AG09309 (cell line): ENCODE measurements at regions not wholly inside any gene's neighbourhood (a gene's known extent, or its start where the extent isn't known, plus 50 kb on each side); places are given as distances from the start of the nearest gene placed in this dataset.

Experiments used
- DNase-seq: peaks from one replicate; pipeline ENCODE4 v3.0.0-alpha.2; 2010; ENCODE audit warnings: low read depth
- H3K4me3 ChIP-seq: 2 replicates; pipeline ENCODE4 v1.5.1; 2011; ENCODE audit warnings: mild to moderate bottlenecking, low read depth, low read length, moderate library complexity; ENCODE audit not compliant: control insufficient read depth
- CTCF ChIP-seq: IDR thresholded peaks from 2 replicates; pipeline ENCODE4 v1.5.1; 2011; ENCODE audit warnings: mild to moderate bottlenecking, low read depth, low read length, inconsistent platforms; ENCODE audit not compliant: insufficient read depth, control insufficient read depth; ENCODE audit errors: missing control alignments

GRCh38 chr12:59173695-59174094 lies 253.4 kb upstream of the LRIG3 start:
- no peak overlapping the region for H3K4me3 ChIP-seq
- DNase-seq: no peak
- TF ChIP-seq CTCF: peak; percentile 38

- TF ChIP-seq CTCF: no peak
- DNase-seq: no peak
- H3K4me3 ChIP-seq: no peak overlapping the region
Measured at GRCh38 chr12:59168647-59169046, 248.3 kb upstream of the LRIG3 start.

DNA sequence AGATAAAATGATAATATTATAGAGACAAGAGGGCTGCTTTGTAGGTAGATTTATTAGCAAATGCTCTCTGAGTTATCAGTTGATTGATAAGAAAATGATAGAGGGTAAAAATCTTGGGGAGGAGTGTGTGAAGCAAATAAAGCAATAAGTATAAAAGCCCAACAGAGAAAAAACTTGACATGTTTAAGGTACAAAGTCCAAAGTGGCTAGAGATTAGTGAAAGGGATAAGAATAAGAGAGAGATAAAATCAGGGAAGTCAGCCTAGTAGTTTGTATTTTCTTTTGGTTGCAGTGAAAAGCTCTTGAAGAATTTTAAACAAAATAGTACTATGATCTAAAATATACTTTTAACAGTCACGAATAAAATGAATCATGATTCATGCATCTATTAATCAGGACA lies 246.2 kb upstream of the LRIG3 start:
- TF ChIP-seq CTCF: no peak
- no peak overlapping the region for H3K4me3 ChIP-seq
- no peak for DNase-seq

DNA sequence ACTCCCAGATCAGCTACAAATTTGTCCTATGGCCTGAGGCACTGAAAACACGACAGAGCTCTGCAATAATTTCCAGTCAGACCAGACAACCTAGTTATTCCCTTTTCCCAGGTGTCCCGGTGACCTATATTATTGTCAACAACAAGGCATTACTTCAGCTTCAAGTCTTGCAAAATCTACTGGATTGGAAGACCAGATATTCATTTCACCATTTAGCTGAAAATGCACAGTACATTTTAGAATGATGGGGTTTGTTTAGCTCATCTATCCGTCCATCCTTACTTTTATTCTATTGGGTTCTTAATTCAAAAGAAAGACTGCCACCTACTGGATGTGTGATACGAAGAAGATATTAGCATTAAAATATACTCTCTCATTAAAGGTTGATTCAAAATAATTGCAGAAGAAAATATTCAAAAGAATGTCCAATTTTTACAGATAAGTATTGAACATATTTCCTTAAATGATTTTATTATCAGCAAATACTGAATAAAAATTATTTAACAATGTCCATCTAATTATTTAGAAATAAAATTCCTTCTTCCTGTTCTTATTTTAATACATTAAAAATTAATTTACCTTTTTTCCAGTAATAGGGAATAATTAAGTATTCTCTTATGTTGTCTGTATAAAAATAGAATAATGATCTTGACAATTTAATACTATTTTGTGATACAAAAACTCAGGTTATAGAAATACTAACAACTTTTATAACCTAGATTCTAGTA lies 244.9 kb upstream of the LRIG3 start:
- peak; percentile 25 for DNase-seq
- no peak overlapping the region for H3K4me3 ChIP-seq
- TF ChIP-seq CTCF: peak; percentile 33

DNA sequence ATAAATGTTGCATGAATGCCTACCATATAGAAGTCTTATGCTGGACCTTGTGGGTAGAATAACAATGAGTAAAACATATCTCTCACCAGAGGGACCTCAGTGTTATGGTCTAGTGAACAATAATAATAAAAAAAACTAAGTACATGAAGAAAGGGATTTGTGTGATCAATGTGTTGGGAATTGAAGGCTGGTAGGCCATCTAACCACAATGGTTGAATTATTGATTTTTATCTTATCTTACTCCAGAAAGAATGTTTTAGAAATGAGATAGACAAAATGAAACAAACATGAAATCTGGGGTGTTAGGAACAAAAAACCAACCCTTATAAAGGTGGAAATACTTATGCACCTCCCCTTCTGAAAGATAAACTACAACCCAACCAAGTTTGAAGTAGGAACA lies 243.9 kb upstream of the LRIG3 start:
- no peak for DNase-seq
- TF ChIP-seq CTCF: no peak
- no peak overlapping the region for H3K4me3 ChIP-seq

GRCh38 chr12:59158681-59159080 lies 238.4 kb upstream of the LRIG3 start:
- no peak for TF ChIP-seq CTCF
- no peak for DNase-seq
- H3K4me3 ChIP-seq: no peak overlapping the region
